C1 segment of cervical spinal cord (tissue), 14 donors: ENCODE measurements at regions not wholly inside any gene's neighbourhood (a gene's known extent, or its start where the extent isn't known, plus 50 kb on each side); places are given as distances from the start of the nearest gene placed in this dataset.
"Not testable (repeated sequence)": the region's sequence is repeated elsewhere in the genome, so short reads cannot be mapped to it uniquely, and the experiment has no call there.

ENCODE experiments used
- DNase-seq, 14 donors: peaks; one replicate each; lab custom pipeline; 2025; lab: John Stamatoyannopoulos, UW

DNA sequence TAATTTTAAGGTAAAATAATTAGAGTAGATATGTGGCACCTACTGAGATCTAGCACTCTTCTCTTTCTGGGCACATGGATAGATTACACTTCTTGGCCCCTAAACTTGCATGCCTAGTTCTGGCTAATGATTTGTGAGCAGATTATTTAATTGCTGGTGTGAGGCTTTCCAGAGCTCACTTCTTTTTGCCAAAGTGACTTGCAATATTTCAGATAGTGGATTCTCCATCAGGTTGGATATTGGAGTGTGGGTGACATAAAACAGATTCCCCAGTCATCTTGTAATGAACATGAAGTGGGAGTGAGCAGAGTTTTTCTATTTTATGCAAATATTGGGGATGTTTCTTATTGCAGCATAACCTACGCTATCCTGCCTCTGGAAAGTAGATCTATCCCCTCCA lies 247.9 kb downstream of the KLF5 start:
- DNase-seq = no peak

GRCh38 chr13:73304442-73304841 lies 245.6 kb downstream of the KLF5 start:
- DNase-seq = no peak

DNA sequence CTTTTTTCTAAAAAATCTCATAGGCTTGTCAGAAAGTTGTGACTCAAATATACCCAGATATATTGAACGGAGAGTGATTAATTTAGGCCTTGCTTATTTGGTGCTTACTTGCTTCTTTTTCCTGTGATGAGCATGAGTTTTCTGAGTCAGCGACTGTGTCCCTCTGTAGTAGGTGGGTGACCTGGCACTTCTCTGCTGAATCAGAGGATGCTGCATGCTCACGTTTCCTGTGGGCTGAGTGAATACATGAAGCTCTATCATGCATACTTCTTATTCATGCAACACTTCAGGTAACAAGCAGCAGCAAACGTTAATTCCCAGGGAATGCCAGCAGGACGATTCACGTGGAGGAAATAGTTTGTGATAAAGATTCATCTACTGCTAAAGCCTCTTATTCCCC lies 245.0 kb downstream of the KLF5 start:
- DNase-seq = no peak

- DNase-seq = not testable (repeated sequence)
Measured at GRCh38 chr13:73301622-73302021, 242.8 kb downstream of the KLF5 start.

GRCh38 chr13:73300718-73301425 lies 242.1 kb downstream of the KLF5 start:
- no peak for DNase-seq

- no peak for DNase-seq
Measured at GRCh38 chr13:73299787-73300186, 241.0 kb downstream of the KLF5 start.

GRCh38 chr13:73293913-73294523 lies 235.2 kb downstream of the KLF5 start:
- no peak for DNase-seq

- no peak for DNase-seq
Measured at GRCh38 chr13:73292127-73292526, 233.3 kb downstream of the KLF5 start.

DNA sequence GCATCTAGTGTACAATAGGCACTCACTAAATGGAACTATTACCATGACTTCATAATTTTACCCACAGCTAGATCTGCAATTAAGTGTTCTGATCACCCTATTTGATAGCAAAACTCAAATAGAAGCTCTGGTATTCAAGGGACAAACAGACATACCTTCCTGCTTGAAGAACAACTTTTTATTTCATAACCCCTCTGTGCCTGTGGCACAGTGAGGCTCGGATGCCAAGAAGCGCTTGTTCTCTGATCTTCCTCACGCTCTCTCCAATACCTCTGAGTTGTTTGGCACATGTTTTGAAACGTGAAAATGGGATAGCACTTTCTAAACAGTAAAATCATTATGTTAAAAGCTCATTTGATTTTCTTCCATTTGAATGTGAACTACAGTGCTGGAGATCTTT lies 232.0 kb downstream of the KLF5 start:
- no peak for DNase-seq

DNA sequence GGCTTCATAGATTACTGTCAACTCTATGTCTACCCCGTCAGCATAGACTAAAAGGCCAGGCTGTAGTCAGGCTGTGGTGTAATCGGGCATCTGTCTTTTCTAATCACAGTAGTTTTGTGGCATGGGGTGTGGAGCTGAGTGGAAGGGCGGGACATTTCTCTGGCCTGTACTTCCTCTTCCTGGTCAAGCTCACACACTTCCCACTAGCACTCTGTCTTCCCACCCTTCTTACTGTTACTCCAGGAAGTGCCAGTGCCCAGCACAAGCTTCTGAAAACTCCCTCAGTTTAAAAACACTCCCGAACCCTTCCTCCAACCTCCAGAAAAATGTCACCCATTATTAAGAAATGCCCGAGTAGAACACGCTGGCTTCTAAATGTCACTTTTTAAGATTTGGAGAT lies 229.8 kb downstream of the KLF5 start:
- no peak for DNase-seq

- no peak for DNase-seq
Measured at GRCh38 chr13:73287831-73288230, 229.0 kb downstream of the KLF5 start.

DNA sequence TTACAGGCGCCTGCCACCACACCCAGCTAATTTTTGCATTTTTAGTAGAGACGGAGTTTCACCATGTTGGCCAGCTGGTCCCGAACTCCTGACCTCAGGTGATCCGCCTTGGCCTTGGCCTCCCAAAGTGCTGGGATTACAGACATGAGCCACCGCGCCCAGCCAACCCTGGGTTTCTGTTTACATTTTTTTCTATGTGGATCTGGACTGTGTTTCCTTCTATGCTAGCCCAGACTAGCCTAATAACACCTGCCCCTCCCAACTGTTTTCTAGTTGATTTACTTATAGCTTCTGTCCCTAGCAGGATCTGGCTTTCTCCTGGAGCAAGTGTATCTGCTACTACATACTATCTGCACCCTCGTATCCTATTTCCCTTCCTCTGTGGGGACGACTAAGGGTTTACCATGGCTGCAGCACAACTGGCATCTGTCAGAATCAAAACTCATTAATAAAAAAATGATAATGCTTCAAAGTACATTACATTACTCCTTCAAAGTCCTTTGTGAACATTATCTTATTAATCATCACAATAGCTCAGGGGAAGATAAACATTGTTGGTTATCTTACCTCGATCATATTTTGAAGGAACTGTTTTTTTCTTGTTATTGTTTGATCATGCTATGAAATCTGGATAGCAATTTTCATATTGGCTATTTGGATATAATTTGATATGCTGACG lies 228.3 kb downstream of the KLF5 start:
- no peak for DNase-seq

- no peak for DNase-seq
Measured at GRCh38 chr13:73286177-73286576, 227.4 kb downstream of the KLF5 start.

- DNase-seq = no peak
Measured at GRCh38 chr13:73284081-73284874, 225.5 kb downstream of the KLF5 start.

- no peak for DNase-seq
Measured at GRCh38 chr13:73283636-73284035, 224.8 kb downstream of the KLF5 start.

GRCh38 chr13:73281746-73282145 lies 222.9 kb downstream of the KLF5 start:
- DNase-seq = no peak

DNA sequence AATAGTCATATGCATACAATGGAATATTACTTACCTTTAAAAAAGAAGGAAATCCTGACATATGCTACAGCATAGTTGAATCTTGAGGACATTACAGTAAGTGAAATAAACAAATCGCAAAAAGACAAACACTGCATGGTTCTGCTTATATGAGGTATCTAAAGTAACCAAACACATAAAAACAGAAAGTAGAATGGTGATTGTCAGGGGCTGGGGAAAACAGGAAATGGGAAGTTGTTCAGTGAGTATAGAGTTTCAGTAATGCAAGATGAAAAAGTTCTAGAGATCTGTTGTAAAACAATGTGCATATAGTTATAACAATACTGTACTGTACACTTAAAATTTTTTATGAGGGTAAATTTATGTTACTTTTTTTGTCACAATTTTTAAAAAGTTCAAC lies 219.4 kb downstream of the KLF5 start:
- no peak for DNase-seq

DNA sequence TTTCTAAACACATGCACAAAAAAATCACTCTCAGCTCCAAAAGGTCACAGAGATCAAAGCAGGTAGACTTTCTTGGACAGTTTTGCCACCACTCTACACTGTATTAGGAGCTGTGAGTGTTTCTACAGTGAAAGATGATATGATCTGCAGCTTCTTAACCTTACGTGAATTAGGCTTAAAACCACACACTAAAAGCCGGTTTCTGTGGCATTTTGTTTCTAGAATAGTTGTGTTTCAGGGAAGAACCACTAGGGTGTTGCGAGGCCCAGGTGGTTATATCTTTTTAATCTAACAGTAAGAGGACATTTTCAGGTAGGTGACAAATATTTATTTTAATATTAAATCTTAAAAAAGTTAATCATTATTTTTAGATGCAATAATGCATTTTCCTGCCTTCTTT lies 216.4 kb downstream of the KLF5 start:
- DNase-seq = no peak

DNA sequence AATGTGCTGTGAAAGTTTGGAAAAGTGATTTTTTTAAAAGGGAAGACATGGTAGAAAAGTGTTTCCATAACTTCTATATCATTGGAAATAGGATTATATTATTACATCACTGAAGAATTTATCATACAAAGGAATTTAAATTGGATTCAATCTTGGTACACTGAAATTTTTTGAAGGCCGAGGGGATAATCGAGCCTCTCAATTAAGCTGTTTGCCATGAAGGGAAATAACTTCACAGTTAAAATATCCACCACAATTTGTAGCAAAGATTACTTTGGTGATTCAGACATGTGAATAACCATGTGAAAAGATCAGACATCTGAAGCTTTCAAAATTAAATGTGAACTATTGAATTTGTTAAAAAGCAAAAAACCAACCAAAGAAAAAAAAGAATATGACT lies 215.3 kb downstream of the KLF5 start:
- no peak for DNase-seq

GRCh38 chr13:73273745-73274144 lies 214.9 kb downstream of the KLF5 start:
- no peak for DNase-seq

DNA sequence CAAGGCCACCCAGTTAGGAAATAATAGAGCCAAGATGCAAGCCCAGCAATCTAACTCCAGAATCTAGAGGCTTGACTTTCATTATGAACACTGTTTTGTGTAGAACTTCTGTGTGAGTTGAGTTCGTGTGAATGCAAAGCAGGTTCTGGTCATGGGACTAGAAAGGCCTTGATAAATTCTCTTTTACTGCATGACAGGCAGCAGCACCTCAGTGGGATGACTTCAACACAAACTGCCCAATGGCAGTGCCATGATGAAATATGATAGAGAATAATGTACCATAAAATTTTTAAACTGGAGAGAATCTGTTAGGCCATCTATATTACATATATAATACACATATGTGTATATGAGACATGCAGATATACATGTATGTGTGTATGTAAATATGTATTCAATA lies 214.5 kb downstream of the KLF5 start:
- no peak for DNase-seq

GRCh38 chr13:73272831-73273230 lies 214.0 kb downstream of the KLF5 start:
- DNase-seq = no peak
